NCI-H82 treated with DMSO at 0.1 percent for 48 hours (cell line): ENCODE measurements at regions not wholly inside any gene's neighbourhood (a gene's known extent, or its start where the extent isn't known, plus 50 kb on each side); places are given as distances from the start of the nearest gene placed in this dataset.

ENCODE experiments used
- DNase-seq: peaks from one replicate; lab custom pipeline; 2025; ENCODE audit not compliant: unreplicated experiment; lab: John Stamatoyannopoulos, UW

GRCh38 chr6:140636908-140637402, 1262.5 kb upstream of the CITED2 start:
- peak; percentile 35 for DNase-seq

DNA sequence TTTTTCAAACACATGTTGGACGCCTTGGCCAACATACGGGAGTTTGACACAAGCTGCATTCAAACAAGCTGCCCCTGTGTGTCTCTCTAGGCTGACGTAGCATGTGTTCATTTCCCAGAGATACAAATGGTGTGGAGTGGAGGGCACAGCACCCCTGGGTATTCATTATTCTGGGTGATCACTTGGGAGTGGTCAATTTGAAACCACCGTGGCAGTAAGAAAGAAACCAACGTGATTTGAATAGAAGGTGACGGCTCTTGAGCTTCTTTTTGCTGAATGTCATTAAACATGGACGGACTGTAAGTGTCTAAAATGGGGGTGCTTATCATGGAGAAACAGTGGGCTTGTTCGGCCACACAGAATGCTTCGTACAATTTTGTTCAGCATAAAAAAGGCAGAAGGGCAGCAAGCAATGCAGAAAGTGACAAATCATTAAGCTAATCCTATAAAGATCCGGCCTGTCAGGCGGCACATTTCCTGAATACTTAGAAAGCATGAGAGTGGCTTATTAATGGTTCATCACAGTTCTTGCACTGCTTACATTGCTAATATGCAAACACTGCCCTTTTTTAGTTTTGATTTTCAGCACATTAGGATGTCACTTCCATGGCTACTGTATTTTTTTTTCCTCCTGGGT, 1261.9 kb upstream of the CITED2 start:
- peak; percentile 74 for DNase-seq

DNA sequence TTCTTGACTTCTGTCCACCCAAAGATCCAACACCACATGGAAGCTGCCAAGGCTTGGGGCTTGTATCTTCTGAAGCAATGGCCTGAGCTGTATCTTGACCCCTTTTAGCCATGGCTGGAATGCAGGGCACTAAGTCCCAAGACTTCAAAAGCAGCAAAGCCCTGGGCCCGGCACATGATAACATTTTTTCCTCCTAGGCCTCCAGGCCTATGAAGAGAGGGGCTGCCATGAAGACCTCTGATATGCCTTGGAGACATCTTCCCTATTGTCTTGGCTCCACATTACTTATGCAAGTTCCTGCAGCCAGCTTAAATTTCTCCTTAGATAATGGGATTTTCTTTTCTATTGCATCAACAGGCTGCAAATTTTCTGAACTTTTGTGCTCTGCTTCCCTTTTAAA, 1252.6 kb upstream of the CITED2 start:
- no peak for DNase-seq

DNA sequence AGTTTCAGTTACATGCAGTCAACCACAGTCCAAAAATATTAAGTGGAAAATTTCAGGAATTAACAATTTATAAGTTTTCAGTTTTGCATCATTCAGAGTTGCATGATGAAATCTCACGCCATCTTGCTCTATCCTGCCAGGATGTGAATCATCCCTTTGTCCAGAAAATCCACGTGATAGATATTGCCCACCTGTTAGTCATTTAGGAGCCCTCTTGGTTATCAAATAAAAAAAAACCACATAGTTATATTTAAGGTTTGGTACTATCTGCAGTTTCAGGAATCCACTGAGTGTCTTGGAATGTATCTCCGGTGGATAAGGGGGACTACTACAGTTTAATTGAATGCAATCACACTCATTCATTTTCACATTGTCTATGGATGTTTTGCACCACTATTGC, 1249.0 kb upstream of the CITED2 start:
- no peak for DNase-seq

DNA sequence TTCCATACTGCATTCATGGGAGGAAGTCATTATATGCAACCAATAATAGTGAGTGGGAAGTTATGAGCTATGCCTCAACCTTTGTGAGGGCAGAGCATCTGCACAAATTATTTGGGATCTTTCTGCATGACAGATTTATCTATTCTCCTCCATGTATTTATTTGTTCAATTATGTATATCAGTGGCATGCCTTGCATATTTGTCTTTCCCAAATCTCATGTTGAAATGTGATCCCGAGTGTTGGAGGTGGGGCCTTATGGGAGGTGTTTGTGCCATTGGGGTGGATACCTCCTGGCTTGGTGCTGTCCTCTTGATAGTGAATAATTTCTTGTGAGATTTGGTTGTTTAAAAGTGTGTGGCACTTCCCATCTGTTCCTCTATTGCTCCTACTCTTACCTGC, 1246.0 kb upstream of the CITED2 start:
- DNase-seq, result no peak

DNA sequence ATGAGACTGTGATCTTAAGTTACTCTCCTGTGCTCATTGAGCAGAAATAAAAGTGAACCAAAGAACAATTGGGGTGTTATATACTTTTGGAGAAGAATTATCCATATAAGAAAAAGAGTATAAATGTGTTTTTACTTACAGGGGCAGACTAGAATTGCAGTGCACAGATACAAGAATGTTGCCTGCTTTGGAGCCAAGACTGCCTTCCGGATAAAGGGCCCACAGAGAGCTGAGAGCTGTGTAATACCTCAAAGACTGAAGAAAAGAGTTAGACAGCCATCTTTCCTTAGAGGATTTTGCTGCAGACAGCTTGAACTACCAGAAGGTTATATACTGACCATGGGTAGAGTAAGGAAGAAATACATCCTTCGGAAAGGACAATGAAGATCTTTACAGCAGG, 1235.5 kb upstream of the CITED2 start:
- DNase-seq, result no peak

- no peak for DNase-seq
Measured at GRCh38 chr6:140609321-140609720, 1234.9 kb upstream of the CITED2 start.

GRCh38 chr6:140604786-140605185, 1230.3 kb upstream of the CITED2 start:
- no peak for DNase-seq

DNA sequence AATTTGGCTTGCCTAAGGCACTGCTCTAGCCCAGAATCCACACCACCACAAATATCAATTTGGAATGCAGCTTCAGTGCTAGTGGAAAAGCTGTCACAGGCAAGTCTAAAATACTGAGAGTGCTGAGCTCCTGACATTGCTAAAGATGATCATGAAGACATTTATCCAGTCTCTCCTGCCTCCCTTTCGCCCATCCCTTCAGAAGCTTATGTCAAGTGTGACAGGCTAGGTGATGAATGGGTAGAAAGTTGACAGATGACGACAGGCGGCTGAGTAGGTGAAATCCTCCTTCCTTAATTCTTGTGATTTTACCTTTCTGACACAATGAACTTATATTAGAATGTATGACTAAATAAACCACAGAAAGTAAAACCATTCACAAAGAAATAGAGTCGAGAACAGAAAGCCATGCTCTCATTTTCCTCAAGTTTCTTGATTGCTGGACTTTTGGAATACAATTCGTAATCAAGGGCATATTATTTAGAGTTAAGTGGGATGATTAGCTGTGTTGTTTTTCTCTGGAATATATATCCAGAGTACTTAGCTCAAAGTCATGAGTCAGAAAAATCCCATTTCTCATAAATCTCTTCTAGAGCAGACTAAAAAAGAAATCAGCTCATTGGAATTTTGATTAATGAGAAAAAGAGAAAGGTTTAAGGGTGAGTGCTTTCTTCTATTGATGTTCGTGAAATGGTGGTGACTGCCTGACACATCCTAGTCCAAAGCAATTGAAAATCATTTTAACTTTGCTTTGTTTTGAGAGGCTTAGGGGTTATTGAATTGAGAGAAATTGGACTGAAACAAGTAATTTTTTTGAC, 1228.2 kb upstream of the CITED2 start:
- no peak for DNase-seq

DNA sequence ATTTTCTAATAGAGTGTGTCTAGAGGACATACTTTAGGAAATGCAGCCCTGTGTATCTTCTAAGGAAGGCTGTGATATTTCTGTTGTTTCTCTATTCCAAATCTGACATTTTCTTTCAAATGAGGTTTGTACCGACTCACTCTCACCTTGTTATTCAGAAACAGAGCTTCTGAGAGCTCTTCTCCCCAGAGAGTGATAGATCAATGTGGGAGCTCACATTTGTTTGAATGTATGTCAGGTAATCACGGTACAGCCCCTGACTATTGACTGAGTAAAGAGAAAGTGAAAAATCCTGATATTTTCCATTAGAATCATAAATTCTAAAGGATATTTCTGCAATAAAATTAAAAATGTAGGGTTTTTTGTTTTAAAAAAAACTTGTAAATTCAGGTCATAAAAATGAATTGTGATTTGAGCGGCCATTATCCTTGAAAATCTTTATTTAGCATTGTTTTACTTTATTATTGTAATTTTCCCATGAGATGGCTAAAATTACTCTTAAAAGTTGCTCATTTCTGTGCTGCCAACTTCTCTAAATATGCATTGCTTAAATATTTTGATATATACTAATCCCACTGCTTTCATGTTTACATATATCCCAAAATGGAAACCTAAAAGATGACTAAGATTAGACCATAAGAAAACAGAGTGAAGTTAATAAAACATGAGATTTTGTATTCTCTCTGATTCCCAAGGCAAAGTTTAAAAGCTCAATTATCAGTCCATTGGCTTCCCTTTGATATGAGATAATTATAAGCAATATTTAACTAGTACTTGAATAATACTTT, 1226.8 kb upstream of the CITED2 start:
- DNase-seq, result no peak

GRCh38 chr6:140599916-140600315, 1225.5 kb upstream of the CITED2 start:
- no peak for DNase-seq

- no peak for DNase-seq
Measured at GRCh38 chr6:140597181-140597580, 1222.7 kb upstream of the CITED2 start.

- no peak for DNase-seq
Measured at GRCh38 chr6:140594806-140595128, 1220.3 kb upstream of the CITED2 start.

DNA sequence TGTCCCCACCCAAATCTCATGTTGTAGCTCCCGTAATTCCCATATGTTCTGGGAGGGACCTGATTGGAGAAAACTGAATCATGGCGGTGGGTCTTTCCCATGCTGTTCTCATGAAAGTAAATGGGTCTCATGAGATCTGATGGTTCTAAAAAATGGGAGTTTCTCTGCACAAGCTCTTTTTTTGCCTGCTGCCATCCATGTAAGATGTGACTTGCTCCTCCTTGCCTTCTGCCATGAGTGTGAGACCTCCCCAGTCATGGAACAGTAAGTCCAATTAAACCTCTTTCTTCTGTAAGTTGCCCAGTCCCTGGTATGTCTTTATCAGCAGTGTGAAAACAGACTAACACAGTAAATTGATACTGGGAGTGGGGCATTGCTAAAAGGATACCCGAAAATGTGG, 1218.4 kb upstream of the CITED2 start:
- DNase-seq, result no peak

DNA sequence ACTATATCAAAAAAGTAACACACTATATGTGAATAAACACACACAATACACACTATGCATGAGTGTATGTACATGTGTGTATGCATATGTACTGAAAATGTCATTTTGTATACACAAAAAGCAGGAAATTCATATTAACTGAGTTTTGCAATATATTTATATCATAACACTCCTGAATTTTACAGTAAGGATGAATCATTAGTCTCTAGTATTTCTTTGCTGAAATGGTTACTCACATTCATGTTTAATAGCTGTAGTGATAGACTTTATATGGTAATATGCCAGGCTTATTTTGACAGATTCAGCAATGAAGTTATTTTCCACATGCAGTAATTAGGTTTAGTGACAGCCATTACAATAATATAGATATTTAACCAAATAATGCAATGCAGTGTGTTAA, 1216.2 kb upstream of the CITED2 start:
- no peak for DNase-seq

DNA sequence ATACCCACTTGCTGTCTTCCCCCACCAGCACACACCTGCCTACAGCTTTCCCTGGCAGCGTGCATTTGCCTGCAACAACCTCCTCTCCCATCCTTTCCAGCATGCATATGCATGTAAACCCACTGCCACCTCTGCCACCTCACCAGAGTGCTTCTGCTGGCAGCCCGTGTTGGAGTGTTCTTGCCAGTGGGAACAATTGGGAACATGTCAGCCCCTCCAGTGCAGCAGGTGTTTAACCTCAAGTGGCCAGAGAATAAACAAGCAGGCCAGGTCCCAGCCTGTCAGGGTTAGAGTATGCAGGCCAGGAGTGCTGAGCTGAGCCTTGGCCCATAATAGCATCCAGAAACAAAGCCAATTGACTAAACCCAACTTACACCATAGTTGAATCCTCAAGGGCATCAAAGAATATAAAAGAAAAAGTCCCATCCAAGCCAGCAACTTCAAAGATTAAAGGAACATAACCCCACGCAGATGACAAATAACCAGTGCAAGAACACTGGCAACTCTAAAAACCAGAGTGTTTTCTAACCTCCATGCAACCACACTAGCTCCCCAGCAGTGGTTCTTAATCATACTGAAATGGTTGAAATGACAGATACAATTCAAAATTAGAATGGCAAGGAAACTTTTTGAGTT, 1212.1 kb upstream of the CITED2 start:
- DNase-seq, result no peak

DNA sequence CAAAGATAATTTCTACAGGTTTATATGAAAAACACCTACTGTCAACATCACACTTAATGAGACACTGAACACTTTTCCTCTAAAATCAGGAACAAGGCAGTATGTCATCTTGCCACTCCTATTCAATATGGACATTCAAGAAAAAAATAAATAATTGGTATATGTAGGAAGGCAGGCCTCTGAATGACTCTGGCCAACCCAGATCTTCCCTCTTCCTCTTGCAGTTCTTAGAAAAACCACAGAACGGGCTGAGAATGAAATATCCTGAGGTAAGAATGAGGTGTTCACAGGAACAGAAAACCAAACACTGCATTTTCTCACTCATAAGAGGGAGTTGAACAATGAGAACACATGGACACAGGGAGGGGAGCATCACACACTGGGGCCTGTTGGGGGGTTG, 1207.2 kb upstream of the CITED2 start:
- DNase-seq, result no peak

GRCh38 chr6:140579918-140580317, 1205.5 kb upstream of the CITED2 start:
- no peak for DNase-seq

GRCh38 chr6:140576004-140576555, 1201.6 kb upstream of the CITED2 start:
- DNase-seq, result no peak

DNA sequence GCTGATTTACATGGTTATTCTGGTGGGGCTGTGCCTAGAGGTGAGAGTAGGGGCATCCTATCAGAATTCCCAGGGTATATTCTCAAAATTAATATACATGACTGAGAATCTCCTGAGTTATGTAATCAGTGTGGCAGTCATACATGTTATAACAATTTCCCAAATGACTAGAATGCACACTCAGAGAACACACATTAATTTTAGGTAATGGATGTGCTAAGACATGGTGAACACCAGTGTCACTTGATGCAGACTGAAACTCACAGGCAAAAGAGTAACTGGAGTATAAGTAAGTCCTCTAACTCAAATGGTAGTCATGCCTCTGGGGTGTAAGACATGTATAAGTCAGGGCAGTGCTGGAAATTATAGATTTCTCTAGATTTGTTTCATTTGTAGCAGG, 1198.4 kb upstream of the CITED2 start:
- no peak for DNase-seq

GRCh38 chr6:140572129-140572528, 1197.7 kb upstream of the CITED2 start:
- DNase-seq, result no peak
